OCI-LY7 (cell line): ENCODE measurements at regions not wholly inside any gene's neighbourhood (a gene's known extent, or its start where the extent isn't known, plus 50 kb on each side); places are given as distances from the start of the nearest gene placed in this dataset.

Source experiments
- BruUV-seq: library from RNA; stranded (reverse); fragments of 400-500 nt; replicated peaks from 2 replicates; lab custom pipeline; 2021; lab: Mats Ljungman, UMichigan
- CTCF ChIA-PET: fragments of 300-600 bp; sonication (Branson Sonifier 250); formaldehyde crosslinking; loops from one replicate; lab custom pipeline; 2022; ENCODE audit warnings: antibody characterized with exemption; ENCODE audit not compliant: unreplicated experiment; lab: Charles Lee
- POLR2A ChIA-PET: fragments of 300-600 bp; sonication (Branson Sonifier 250); formaldehyde crosslinking; loops from one replicate; lab custom pipeline; 2022; ENCODE audit warnings: antibody characterized with exemption; lab: Charles Lee
- DNase-seq: peaks from one replicate; pipeline ENCODE4 v3.0.0-alpha.2; 2015; ENCODE audit warnings: low spot score
- H2AFZ ChIP-seq: fragments of 200-600 bp; sonication (generic), shearing (Covaris generic); 2 replicates; pipeline ENCODE4 v1.6.1; 2014; ENCODE audit warnings: mild to moderate bottlenecking, antibody characterized with exemption, low read length, moderate library complexity
- H3K27ac ChIP-seq: fragments of 200-600 bp; sonication (generic); 2 replicates; pipeline ENCODE4 v1.5.1; 2014; ENCODE audit warnings: mixed run types, low read depth, mild to moderate bottlenecking, moderate library complexity, low read length, inconsistent platforms; ENCODE audit not compliant: poor library complexity, severe bottlenecking
- H3K36me3 ChIP-seq: fragments of 200-600 bp; sonication (generic); 2 replicates; pipeline ENCODE4 v1.6.1; 2014; ENCODE audit warnings: mild to moderate bottlenecking, antibody characterized with exemption, low read length, moderate library complexity, mixed read lengths; ENCODE audit not compliant: insufficient read depth
- H3K4me1 ChIP-seq: fragments of 200-600 bp; sonication (generic); 2 replicates; pipeline ENCODE4 v1.5.1; 2014; ENCODE audit warnings: mild to moderate bottlenecking, low read length; ENCODE audit not compliant: insufficient read depth, poor library complexity, severe bottlenecking
- H3K4me2 ChIP-seq: fragments of 200-600 bp; sonication (generic); 2 replicates; pipeline ENCODE4 v1.6.1; 2014; ENCODE audit warnings: mild to moderate bottlenecking, low read length
- H3K4me3 ChIP-seq: fragments of 200-600 bp; sonication (generic); 2 replicates; pipeline ENCODE4 v1.5.1; 2014; ENCODE audit warnings: mild to moderate bottlenecking, low read depth, low read length; ENCODE audit not compliant: poor library complexity, severe bottlenecking
- H3K79me2 ChIP-seq: fragments of 200-600 bp; sonication (generic); 2 replicates; pipeline ENCODE4 v1.6.1; 2016; ENCODE audit warnings: low read depth, mild to moderate bottlenecking, low read length, moderate library complexity, mixed read lengths; ENCODE audit not compliant: insufficient read depth
- H3K9me2 ChIP-seq: fragments of 200-600 bp; sonication (generic); 2 replicates; pipeline ENCODE4 v1.6.1; 2016; ENCODE audit warnings: mild to moderate bottlenecking, low read length, mixed read lengths; ENCODE audit not compliant: insufficient read depth
- H3K9me3 ChIP-seq: fragments of 200-600 bp; sonication (generic); 2 replicates; pipeline ENCODE4 v1.6.1; 2014; ENCODE audit warnings: mild to moderate bottlenecking, mixed run types, low read length, mixed read lengths
- H4K20me1 ChIP-seq: fragments of 200-600 bp; sonication (generic); 2 replicates; pipeline ENCODE4 v1.6.1; 2014; ENCODE audit warnings: mild to moderate bottlenecking, antibody characterized with exemption, low read length, moderate library complexity, mixed read lengths; ENCODE audit not compliant: insufficient read depth
- EZH2phosphoT487 ChIP-seq: fragments of 200-600 bp; sonication (generic); IDR thresholded peaks from 2 replicates; pipeline ENCODE4 v1.6.1; 2018; ENCODE audit warnings: low read depth, borderline replicate concordance, mild to moderate bottlenecking, mixed run types, antibody characterized with exemption, low read length, moderate library complexity, mixed read lengths
- intact Hi-C: fragments of 100-400 bp; cut with micrococcal nuclease; formaldehyde crosslinking; loops from one replicate; pipeline ENCODE4 v1.10.0; 2022; ENCODE audit not compliant: unreplicated experiment
- TF ChIP-seq, protein P1 (sequence below): fragments of 200-600 bp; sonication (generic); conservative IDR thresholded peaks from 2 replicates; pipeline ENCODE4 v1.5.1; 2014; ENCODE audit warnings: mild to moderate bottlenecking, antibody characterized with exemption, low read length, moderate library complexity, mixed read lengths

GRCh38 chr3:101166150-101166549 lies 154.2 kb downstream of the IMPG2 start:
- Histone ChIP-seq H3K9me2 (no peaks in the 10 kb centered on the region), H3K27ac (no peak overlapping the region), H3K36me3 (no peaks in the 10 kb centered on the region), H4K20me1 (no peaks in the 10 kb centered on the region), H3K4me2 (no peak overlapping the region), H3K79me2 (no peaks in the 10 kb centered on the region), H3K4me3 (no peak overlapping the region), H3K4me1 (no peaks in the 10 kb centered on the region), H2AFZ (no peak overlapping the region), H3K9me3 (no peaks in the 10 kb centered on the region)
- intact Hi-C loops: no loop called here
- CTCF ChIA-PET: no interaction called here
- TF ChIP-seq, protein P1, sequence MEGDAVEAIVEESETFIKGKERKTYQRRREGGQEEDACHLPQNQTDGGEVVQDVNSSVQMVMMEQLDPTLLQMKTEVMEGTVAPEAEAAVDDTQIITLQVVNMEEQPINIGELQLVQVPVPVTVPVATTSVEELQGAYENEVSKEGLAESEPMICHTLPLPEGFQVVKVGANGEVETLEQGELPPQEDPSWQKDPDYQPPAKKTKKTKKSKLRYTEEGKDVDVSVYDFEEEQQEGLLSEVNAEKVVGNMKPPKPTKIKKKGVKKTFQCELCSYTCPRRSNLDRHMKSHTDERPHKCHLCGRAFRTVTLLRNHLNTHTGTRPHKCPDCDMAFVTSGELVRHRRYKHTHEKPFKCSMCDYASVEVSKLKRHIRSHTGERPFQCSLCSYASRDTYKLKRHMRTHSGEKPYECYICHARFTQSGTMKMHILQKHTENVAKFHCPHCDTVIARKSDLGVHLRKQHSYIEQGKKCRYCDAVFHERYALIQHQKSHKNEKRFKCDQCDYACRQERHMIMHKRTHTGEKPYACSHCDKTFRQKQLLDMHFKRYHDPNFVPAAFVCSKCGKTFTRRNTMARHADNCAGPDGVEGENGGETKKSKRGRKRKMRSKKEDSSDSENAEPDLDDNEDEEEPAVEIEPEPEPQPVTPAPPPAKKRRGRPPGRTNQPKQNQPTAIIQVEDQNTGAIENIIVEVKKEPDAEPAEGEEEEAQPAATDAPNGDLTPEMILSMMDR: no peak
- TF ChIP-seq EZH2phosphoT487: no peak
- BruUV-seq: no TSS peak
- no peak for DNase-seq
- POLR2A ChIA-PET: no interaction called here

- intact Hi-C loops: no loop called here
- Histone ChIP-seq H3K9me3 (no peaks in the 10 kb centered on the region), H3K79me2 (no peaks in the 10 kb centered on the region), H3K36me3 (no peaks in the 10 kb centered on the region), H3K4me1 (no peaks in the 10 kb centered on the region), H3K4me2 (no peak overlapping the region), H2AFZ (no peak overlapping the region), H3K4me3 (no peak overlapping the region), H3K27ac (no peak overlapping the region), H4K20me1 (no peaks in the 10 kb centered on the region), H3K9me2 (no peaks in the 10 kb centered on the region)
- TF ChIP-seq EZH2phosphoT487: no peak
- TF ChIP-seq, protein P1: no peak
- BruUV-seq: no TSS peak
- CTCF ChIA-PET: no interaction called here
- no peak for DNase-seq
- POLR2A ChIA-PET: no interaction called here
Observed at GRCh38 chr3:101163554-101163953, 156.8 kb downstream of the IMPG2 start.

DNA sequence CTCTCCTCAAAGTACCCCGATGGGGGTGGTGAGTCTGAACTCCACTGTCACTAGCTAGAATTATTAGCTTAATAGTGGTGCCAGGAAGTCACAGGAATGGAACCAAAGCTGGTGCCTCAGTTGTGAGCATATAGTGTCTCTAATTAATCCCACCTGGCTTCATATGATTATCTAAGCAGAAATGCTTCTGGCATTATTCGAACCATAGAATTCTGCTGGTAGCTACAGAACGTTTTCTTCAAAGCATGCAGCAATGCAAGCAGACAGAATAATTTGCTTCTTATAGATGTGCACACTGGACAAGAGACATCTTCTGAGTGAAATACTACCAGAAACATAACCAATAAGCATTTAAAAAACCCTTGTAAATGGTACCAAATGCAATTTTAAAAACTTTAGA lies 160.9 kb downstream of the IMPG2 start:
- no peak for DNase-seq
- Histone ChIP-seq H3K36me3 (no peaks in the 10 kb centered on the region), H3K9me3 (no peaks in the 10 kb centered on the region), H3K4me1 (no peaks in the 10 kb centered on the region), H3K9me2 (no peaks in the 10 kb centered on the region), H3K4me3 (no peak overlapping the region), H2AFZ (no peak overlapping the region), H3K79me2 (no peaks in the 10 kb centered on the region), H3K4me2 (no peak overlapping the region), H3K27ac (no peak overlapping the region), H4K20me1 (no peaks in the 10 kb centered on the region)
- BruUV-seq: no TSS peak
- POLR2A ChIA-PET: interaction anchor here (0.6 kb wide), 2 partner anchors 227 to 347 kb away, joined by 3 to 6 read pairs; no protein-coding TSS in a partner anchor
- CTCF ChIA-PET: no interaction called here
- TF ChIP-seq, protein P1: no peak
- no peak for TF ChIP-seq EZH2phosphoT487
- intact Hi-C loops: no loop called here
